GM18502 (cell line): ENCODE measurements at regions not wholly inside any gene's neighbourhood (a gene's known extent, or its start where the extent isn't known, plus 50 kb on each side); places are given as distances from the start of the nearest gene placed in this dataset.

Experiments used
- ATAC-seq: cut with Tn5 transposase; IDR thresholded peaks from one replicate; pipeline ENCODE4 v1.9.1; 2021; ENCODE audit warnings: mild to moderate bottlenecking; ENCODE audit not compliant: unreplicated experiment, poor library complexity

- no peak for ATAC-seq
Observed at GRCh38 chr1:101290922-101291561, 54.2 kb downstream of the S1PR1 start.

- peak; percentile 39 for ATAC-seq
Observed at GRCh38 chr1:101291562-101292380, 55.0 kb downstream of the S1PR1 start.

GRCh38 chr1:101293461-101294051 is 56.7 kb downstream of the S1PR1 start:
- ATAC-seq = peak; percentile 77

- ATAC-seq = no peak
Observed at GRCh38 chr1:101295209-101295608, 58.4 kb downstream of the S1PR1 start.

- ATAC-seq = no peak
Observed at GRCh38 chr1:101298663-101299062, 61.8 kb downstream of the S1PR1 start.

GRCh38 chr1:101299141-101299540 is 62.3 kb downstream of the S1PR1 start:
- no peak for ATAC-seq

- ATAC-seq = no peak
Observed at GRCh38 chr1:101299710-101300109, 62.9 kb downstream of the S1PR1 start.

GRCh38 chr1:101300916-101301315 is 64.1 kb downstream of the S1PR1 start:
- no peak for ATAC-seq

- no peak for ATAC-seq
Observed at GRCh38 chr1:101301446-101302057, 64.7 kb downstream of the S1PR1 start.

GRCh38 chr1:101302831-101303511 is 66.2 kb downstream of the S1PR1 start:
- ATAC-seq = no peak

GRCh38 chr1:101307985-101308689 is 71.3 kb downstream of the S1PR1 start:
- no peak for ATAC-seq

- ATAC-seq = peak; percentile 27
Observed at GRCh38 chr1:101308935-101309333, 72.1 kb downstream of the S1PR1 start.

GRCh38 chr1:101309334-101310311 is 72.8 kb downstream of the S1PR1 start:
- ATAC-seq = peak; percentile 50

- no peak for ATAC-seq
Observed at GRCh38 chr1:101310506-101310905, 73.7 kb downstream of the S1PR1 start.

- ATAC-seq = no peak
Observed at GRCh38 chr1:101311146-101311920, 74.5 kb downstream of the S1PR1 start.

GRCh38 chr1:101312147-101312546 is 75.3 kb downstream of the S1PR1 start:
- no peak for ATAC-seq

GRCh38 chr1:101313356-101313755 is 76.5 kb downstream of the S1PR1 start:
- no peak for ATAC-seq

- ATAC-seq = peak; percentile 36
Observed at GRCh38 chr1:101314244-101314643, 77.4 kb downstream of the S1PR1 start.
